ENCODE measurements at regions not wholly inside any gene's neighbourhood (a gene's known extent, or its start where the extent isn't known, plus 50 kb on each side); places are given as distances from the start of the nearest gene placed in this dataset.

- CTCF ChIA-PET = no interaction called here
- H4K20me1 ChIP-seq (ENCODE audit: insufficient read depth) = no peaks in the 10 kb centered on the region
- no TSS peak for BruUV-seq (replicated peaks)
- H3K27ac ChIP-seq (ENCODE audit: low read depth, low read length) = no peak overlapping the region
- no peaks in the 10 kb centered on the region for H3K27me3 ChIP-seq (ENCODE audit: insufficient read depth, low read length)
- intact Hi-C loops (cut with micrococcal nuclease) = no loop called here
- H3K9me3 ChIP-seq (ENCODE audit: control insufficient read depth in 1 of 2, insufficient read depth in 1 of 2, low read depth in 1 of 2, low read length in 2 of 2) = no peaks in the 10 kb centered on the region
- POLR2A ChIA-PET = no interaction called here
- H3K4me1 ChIP-seq (ENCODE audit: control insufficient read depth in 1 of 2, insufficient read depth in 2 of 2, low read length in 2 of 2) = no peaks in the 10 kb centered on the region
- RAD21 ChIA-PET (ENCODE audit: low non-redundant PET in 1 of 2, low total read pairs in 2 of 2, uncharacterized antibody in 2 of 2, unreplicated experiment in 2 of 2) = no interaction called here
- no peak overlapping the region for H3K9ac ChIP-seq (ENCODE audit: low read length)
- no peaks in the 10 kb centered on the region for H3K36me3 ChIP-seq (ENCODE audit: control insufficient read depth in 1 of 2, insufficient read depth in 2 of 2, low read length in 2 of 2)
- H3K4me2 ChIP-seq (ENCODE audit: low read length) = no peak overlapping the region
- H3K79me2 ChIP-seq (ENCODE audit: insufficient read depth, low read length) = no peaks in the 10 kb centered on the region
- TF ChIP-seq TCF7L2 (IDR thresholded peaks at IDR 0.05; ENCODE audit: borderline replicate concordance, extremely low read depth, insufficient read depth, insufficient read length) = no peak
- no peak for TF ChIP-seq YY1 (IDR thresholded peaks at IDR 0.05; ENCODE audit: extremely low read depth, insufficient replicate concordance, low read depth, low read length)
- no peak for TF ChIP-seq SIN3A (IDR thresholded peaks at IDR 0.05; ENCODE audit: low read depth)
- no peak for TF ChIP-seq EZH2phosphoT487 (IDR thresholded peaks at IDR 0.05; ENCODE audit: borderline replicate concordance)
- no peak for TF ChIP-seq ATF3 (IDR thresholded peaks at IDR 0.05)
- no peak for TF ChIP-seq EGR1 (IDR thresholded peaks at IDR 0.05; ENCODE audit: low read depth)
- TF ChIP-seq RAD21 (IDR thresholded peaks at IDR 0.05; ENCODE audit: low read depth) = no peak
- TF ChIP-seq, protein P1, sequence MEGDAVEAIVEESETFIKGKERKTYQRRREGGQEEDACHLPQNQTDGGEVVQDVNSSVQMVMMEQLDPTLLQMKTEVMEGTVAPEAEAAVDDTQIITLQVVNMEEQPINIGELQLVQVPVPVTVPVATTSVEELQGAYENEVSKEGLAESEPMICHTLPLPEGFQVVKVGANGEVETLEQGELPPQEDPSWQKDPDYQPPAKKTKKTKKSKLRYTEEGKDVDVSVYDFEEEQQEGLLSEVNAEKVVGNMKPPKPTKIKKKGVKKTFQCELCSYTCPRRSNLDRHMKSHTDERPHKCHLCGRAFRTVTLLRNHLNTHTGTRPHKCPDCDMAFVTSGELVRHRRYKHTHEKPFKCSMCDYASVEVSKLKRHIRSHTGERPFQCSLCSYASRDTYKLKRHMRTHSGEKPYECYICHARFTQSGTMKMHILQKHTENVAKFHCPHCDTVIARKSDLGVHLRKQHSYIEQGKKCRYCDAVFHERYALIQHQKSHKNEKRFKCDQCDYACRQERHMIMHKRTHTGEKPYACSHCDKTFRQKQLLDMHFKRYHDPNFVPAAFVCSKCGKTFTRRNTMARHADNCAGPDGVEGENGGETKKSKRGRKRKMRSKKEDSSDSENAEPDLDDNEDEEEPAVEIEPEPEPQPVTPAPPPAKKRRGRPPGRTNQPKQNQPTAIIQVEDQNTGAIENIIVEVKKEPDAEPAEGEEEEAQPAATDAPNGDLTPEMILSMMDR (IDR thresholded peaks at IDR 0.05 in 2 of 3, conservative IDR thresholded peaks at IDR 0.05 in 1 of 3; ENCODE audit: borderline replicate concordance in 1 of 3, insufficient read depth in 1 of 3, low read depth in 2 of 3, low read length in 2 of 3) = no peak
- no peak for TF ChIP-seq ZNF274 (IDR thresholded peaks at IDR 0.05; ENCODE audit: low read depth, low read length)
- TF ChIP-seq SRF (IDR thresholded peaks at IDR 0.05; ENCODE audit: low read depth) = no peak
- no peak for TF ChIP-seq CBX3 (IDR thresholded peaks at IDR 0.05; ENCODE audit: low read depth)
- TF ChIP-seq ZFX (IDR thresholded peaks at IDR 0.05) = no peak
- no peak for TF ChIP-seq JUND (IDR thresholded peaks at IDR 0.05)
- no peak for TF ChIP-seq ZBTB33 (IDR thresholded peaks at IDR 0.05; ENCODE audit: extremely low read depth, insufficient replicate concordance, low read length)
- TF ChIP-seq FOSL1 (IDR thresholded peaks at IDR 0.05; ENCODE audit: low read depth) = no peak
- no peak for TF ChIP-seq EZH2 (IDR thresholded peaks at IDR 0.05)
- no peak for DNase-seq (ENCODE audit: low read depth, low spot score)
- no peak overlapping the region for H3K4me3 ChIP-seq (replicated peaks in 1 of 2; ENCODE audit: low read depth in 1 of 2, low read length in 2 of 2)
- no peaks in the 10 kb centered on the region for H3K9me2 ChIP-seq (ENCODE audit: insufficient read depth)
- no peak overlapping the region for H2AFZ ChIP-seq (ENCODE audit: low read depth, low read length, poor library complexity, severe bottlenecking)
- ATAC-seq = no peak
Observed at GRCh38 chr13:91072486-91072885, 275.0 kb upstream of the MIR17HG start.

All from HCT116 (cell line).